GM19438 (cell line): ENCODE measurements at regions not wholly inside any gene's neighbourhood (a gene's known extent, or its start where the extent isn't known, plus 50 kb on each side); places are given as distances from the start of the nearest gene placed in this dataset.
"Not testable (repeated sequence)": the region's sequence is repeated elsewhere in the genome, so short reads cannot be mapped to it uniquely, and the experiment has no call there.

ENCODE experiments used
- ATAC-seq: cut with Tn5 transposase; IDR thresholded peaks from one replicate; pipeline ENCODE4 v1.9.1; 2021; ENCODE audit warnings: low read depth; ENCODE audit not compliant: unreplicated experiment

DNA sequence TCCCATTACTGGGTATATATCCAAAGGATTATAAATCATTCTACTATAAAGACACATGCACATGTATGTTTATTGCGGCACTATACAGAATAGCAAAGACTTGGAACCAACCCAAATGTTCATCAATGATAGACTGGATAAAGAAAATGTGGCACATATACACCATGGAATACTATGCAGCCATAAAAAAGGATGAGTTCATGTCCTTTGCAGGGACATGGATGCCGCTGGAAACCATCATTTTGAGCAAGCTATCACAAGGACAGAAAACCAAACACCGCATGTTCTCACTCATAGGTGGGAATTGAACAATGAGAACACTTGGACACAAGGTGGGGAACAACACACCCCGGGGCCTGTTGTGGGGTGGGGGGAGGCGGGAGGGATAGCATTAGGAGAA is 57.0 kb upstream of the NEUROD1 start:
- not testable (repeated sequence) for ATAC-seq

DNA sequence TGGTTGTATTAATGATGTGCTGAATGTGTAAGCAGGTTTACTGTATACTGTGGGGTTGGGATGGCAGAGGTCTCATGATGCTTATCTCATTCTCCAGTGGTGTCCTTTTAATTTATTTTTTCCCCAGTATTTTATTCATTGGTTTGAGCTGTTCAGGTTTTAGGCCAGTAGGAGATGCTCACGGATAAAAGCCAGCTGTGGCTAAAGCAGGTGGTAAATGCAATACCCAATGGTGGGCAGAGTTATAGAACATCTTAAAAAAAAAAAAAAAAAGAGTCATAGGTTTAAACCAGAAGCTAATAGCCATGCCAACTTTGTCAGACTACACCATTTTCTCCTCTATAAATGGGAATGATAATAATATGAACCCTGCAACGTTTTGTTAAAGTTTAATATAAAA is 57.8 kb upstream of the NEUROD1 start:
- ATAC-seq, result no peak

DNA sequence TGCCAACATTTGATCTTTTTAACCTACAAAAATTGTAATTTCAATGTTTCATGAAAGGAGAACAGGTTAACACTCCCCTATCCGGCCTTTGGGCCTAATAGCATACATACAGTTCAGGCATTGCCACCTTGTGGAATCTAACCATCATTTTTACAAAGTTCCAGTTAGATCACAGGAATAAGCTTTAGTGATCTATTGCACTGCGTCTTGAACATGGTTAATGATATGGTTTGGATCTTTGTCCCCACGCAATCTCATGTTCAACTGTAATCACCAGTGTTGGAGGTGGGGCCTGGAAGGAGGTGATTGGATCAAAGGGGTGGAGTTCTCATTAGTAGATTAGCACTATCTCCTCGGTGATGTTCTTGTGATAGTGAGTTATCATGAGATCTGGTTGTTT is 58.2 kb upstream of the NEUROD1 start:
- ATAC-seq, result no peak

DNA sequence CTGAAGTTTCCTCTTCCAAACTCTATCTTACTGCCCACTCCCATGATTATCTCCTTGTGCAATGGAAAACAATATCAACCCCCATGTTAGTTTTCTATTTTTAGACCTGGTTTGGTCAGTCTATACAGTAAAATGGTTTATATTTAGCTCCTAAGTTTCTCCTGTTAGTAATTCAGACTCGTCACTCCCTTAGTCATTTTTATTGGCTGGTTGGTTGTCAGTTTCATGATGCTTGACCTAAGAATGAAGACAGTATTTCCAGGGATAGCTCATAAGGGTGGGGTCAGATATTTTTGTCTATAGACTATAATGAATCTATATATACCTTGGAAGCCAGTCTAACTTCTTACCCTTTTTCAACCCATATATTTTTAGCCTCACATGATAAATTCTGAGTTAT is 61.4 kb upstream of the NEUROD1 start:
- ATAC-seq, result no peak

DNA sequence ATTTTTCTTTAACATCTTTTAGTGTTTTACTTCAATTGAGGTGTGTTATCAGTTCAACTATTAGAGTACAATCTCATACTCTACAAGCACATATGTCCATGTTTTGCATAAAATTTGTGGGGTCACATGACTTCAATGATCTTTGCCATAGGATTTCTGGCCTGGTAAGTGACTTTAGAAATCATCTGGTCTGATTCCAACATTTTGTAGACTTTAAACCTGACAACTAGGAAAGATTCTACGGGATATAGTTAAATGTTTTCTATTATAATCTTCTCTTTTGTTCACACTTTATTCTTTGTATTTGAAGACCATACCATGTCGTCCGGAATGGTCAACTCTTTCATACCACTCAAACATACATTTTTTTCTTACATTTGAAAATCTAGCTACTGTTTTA is 62.0 kb upstream of the NEUROD1 start:
- ATAC-seq, result no peak

- no peak for ATAC-seq
These were observed 62.8 kb upstream of the NEUROD1 start for GRCh38 chr2:181742922-181743722.

- no peak for ATAC-seq
These were observed 63.4 kb upstream of the NEUROD1 start for GRCh38 chr2:181743723-181744031.

- no peak for ATAC-seq
These were observed 65.7 kb upstream of the NEUROD1 start for GRCh38 chr2:181745796-181746540.

- no peak for ATAC-seq
These were observed 66.5 kb upstream of the NEUROD1 start for GRCh38 chr2:181746844-181747243.

- ATAC-seq, result no peak
These were observed 70.0 kb upstream of the NEUROD1 start for GRCh38 chr2:181750305-181750704.

DNA sequence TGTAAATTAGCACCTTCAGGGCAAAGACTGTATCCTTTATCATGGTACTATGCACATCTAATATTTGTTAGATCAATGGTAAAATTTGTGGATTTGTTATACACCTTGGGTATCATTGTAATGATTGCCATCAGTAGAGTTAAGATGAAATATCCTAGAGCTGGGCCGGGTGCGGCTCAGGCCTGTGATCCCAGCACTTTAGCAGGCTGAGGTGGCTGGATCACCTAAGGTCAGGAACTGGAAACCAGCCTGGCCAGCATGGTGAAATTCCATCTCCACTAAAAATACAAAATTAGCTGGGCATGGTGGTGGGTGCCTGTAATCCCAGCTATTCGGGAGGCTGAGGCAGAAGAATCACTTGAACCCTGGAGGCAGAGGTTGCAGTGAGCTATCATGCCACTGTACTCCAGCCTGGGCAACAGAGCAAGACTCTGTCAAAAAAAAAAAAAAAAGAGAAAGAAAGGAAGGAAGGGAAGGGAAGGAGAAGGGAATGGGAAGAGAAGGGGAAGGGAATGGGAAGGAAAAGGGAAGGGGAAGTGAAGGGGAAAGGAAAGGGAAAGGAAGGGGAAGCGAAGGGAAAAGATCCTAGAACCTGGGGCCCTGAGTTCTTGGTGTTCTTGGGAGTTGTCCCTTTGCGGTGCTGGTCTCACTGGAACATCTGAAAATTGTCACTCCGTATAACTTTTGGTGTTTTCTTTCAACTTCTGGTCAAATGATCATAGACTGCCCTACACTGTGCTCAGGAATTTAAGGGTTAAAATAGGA is 71.1 kb upstream of the NEUROD1 start:
- no peak for ATAC-seq

GRCh38 chr2:181752301-181752700 is 72.0 kb upstream of the NEUROD1 start:
- no peak for ATAC-seq

DNA sequence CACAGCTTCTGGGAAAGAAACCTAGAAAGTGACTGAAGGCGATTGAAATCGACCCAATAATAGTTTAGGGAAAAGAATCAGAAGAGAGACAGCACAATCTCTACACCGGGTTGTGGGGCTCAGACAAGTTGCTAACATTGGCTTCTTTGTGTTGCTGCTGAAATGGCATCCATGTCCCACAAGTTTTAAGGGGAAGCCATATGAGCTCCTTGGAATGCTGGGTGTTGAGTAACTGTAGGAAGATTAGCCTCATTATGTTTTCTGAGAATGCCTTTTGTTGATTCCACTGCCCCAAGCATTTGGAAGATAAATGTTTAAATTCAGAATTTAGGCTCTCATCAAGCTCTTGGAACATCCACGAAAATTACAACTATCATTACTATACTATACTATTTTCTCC is 73.4 kb upstream of the NEUROD1 start:
- ATAC-seq, result no peak

DNA sequence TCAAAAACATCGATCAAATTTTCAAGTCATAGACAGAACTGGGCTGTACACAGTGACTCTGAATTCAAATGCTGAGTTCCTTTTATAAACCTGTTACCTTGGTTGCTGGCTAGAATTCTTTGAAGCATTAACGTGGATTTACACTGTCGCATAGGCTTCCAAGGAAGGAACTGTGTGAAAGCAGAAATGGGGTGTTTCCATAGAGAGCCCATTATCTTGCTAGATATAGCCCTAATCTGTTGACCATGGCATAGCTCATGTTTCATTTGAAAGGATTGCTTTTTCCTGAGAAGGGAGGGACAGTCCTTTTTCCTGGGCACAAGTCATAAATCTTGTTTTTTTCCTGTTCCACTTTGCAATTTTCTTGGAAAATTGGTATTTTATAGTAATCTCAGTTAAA is 73.8 kb upstream of the NEUROD1 start:
- ATAC-seq, result no peak

- ATAC-seq, result no peak
These were observed 74.9 kb upstream of the NEUROD1 start for GRCh38 chr2:181755181-181755580.

DNA sequence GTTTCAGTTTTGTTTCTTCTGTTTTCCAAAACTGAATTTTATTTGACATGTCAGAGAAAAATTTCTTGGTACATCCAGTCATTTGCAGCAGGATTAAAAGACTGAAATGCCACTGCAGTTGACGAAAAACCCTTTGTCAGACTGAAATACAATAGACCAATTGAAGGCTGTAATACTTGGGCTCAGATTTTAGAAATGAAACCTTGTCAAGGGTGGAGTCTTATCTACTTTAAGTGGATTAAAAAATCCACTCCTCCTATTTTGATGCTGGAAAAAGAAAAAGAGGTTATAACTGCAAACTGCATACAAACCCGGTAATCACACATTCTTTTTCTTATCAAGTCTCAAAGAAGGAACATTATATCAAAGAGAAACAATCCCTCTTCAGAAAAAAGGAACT is 80.2 kb upstream of the NEUROD1 start:
- no peak for ATAC-seq

GRCh38 chr2:181761175-181761574 is 80.9 kb upstream of the NEUROD1 start:
- no peak for ATAC-seq

DNA sequence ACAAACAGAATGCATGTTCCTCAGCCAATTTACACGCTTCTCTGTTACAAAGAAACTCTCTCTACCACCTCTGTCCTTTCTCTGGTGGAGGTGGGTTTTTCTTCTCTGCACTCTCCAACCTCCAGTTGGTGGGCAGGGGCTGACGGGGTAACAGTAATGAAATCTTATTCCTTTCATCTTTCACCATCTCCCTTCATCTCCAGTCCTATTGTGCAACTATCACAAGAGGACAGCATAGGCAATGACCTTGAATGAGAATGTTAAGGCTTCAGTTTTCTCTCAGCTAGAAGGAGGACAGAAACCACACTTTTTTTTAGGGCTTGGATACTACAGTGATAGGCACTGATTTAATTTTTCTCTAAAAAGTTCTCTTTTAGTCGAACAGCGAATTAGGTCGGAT is 81.7 kb upstream of the NEUROD1 start:
- no peak for ATAC-seq

DNA sequence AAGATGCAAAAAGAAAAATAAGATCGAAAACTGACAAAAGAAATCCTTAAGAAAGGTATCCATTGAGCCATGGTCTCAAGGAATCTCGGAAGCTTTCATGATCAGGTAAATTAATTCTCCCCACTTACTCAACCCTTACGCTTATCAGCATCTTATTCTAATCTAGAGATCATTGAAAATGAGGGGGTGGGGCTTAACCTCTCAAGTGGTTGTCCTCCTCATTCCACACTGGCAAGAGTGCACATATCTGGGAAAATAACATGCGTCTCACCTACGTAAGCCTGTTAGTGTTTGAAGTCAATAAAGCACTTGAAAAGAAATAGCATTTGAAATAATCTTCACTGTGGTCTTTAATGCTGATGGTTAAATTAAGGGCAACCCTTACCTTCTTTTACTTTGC is 82.5 kb upstream of the NEUROD1 start:
- no peak for ATAC-seq

DNA sequence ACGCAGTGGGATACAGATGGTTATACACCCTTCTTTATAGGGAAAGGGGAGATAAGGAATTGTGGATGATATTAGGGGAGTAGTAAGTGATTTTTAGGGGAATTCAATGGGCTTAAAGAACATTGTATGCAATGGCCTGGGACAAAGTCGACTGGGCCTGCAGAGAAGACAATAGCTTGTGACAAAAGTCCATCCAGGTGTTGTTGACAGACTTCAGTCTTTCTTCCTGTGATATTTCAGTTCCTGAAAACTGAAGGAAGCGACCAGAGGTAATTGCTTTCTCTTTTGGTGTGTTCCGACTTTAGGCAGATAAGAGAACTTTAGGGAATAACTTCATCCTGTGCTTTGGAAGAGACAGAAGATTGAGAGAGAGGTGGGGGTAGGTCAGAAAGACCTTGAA is 83.1 kb upstream of the NEUROD1 start:
- no peak for ATAC-seq

DNA sequence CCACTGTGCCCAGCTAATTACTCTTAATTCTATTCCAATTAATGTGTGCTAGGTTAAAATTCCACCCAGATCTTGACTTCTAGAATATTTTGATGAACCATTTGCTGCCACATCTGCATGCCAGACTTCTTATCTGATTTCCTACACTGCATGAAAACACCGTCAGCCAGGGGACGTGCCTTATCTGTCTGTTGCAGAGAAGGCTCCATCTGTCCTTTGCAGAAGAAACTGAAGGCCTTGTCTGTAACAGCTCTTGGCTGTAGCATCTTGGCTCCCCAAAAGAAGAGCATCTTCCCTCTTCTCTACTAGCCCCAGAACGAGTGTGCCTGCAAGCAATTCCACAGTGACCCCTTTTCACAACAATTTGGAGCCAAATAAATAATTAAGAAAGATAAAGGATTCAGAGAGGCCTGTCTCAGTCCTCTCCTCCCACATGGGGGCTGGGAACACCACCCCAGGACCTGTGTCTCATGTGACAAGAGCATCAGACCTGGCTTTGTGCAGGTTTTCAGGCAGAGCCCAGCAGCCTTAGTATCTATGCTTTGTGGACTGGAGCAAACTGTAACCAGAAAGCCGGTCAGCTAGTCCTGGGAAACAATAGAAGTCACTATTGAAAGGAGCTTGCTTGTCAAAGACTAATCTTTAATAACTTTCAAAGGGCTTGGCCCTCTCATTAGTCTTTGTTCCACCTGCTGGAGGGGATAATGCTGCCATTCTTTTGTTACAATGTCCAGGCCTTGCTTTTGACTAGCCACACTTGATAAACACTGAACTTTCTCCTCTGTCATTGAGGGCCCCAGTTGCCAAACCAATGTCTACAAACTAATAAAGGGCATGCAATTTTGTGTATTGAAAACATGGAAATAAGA is 84.0 kb upstream of the NEUROD1 start:
- ATAC-seq, result no peak
